ENCODE measurements at regions not wholly inside any gene's neighbourhood (a gene's known extent, or its start where the extent isn't known, plus 50 kb on each side); places are given as distances from the start of the nearest gene placed in this dataset.

GRCh38 chr12:74608231-74608775, 70.7 kb downstream of the ATXN7L3B start:
- FAIRE-seq = no peak
- Histone ChIP-seq H3K4me3 (replicated peaks in 1 of 3; ENCODE audit: insufficient read depth in 1 of 3, low read depth in 2 of 3, low read length in 3 of 3) (no peak overlapping the region), H3K79me2 (ENCODE audit: insufficient read depth, low read length) (no peaks in the 10 kb centered on the region), H3K9me3 (ENCODE audit: low read length) (no peaks in the 10 kb centered on the region), H3K4me1 (ENCODE audit: insufficient read depth, low read length) (no peaks in the 10 kb centered on the region), H3K36me3 (replicated peaks in 1 of 2; ENCODE audit: control insufficient read depth in 1 of 2, insufficient read depth in 2 of 2, low read length in 2 of 2) (no peaks in the 10 kb centered on the region), H3K27me3 (ENCODE audit: control insufficient read depth in 1 of 2, insufficient read depth in 2 of 2, low read length in 2 of 2) (no peaks in the 10 kb centered on the region), H3K27ac (ENCODE audit: extremely low read length, insufficient read depth, low read length) (no peak overlapping the region), H2AFZ (ENCODE audit: low read length) (no peak overlapping the region), H4K20me1 (ENCODE audit: insufficient read depth, low read length) (no peaks in the 10 kb centered on the region), H3K4me2 (ENCODE audit: low read depth, low read length) (no peak overlapping the region), H3K9ac (ENCODE audit: insufficient read depth, low read depth, low read length) (no peak overlapping the region)
- ChIA-PET POLR2A (no interaction called here), CTCF (ENCODE audit: low intra/inter-chr PET ratio, low total read pairs) (no interaction called here)
- ATAC-seq = no peak
- 4% methylated on average over 3 of the region's 3 CpGs for WGBS (ENCODE audit: low lambda C conversion rate)
- DNase-seq (ENCODE audit: low spot score) = no peak
- intact Hi-C loops (cut with micrococcal nuclease; ENCODE audit: unreplicated experiment) = no loop called here
- no TSS peak for BruUV-seq (replicated peaks)
- in situ Hi-C loops (cut with HindIII; ENCODE audit: extremely low pct_ligation_motif_present, low pct_unique_long_range_greater_than_20kb) = no loop called here
- TF ChIP-seq KDM6A (CRISPR knock-in tag; IDR thresholded peaks at IDR 0.05; ENCODE audit: low read depth) (no peak), MAFK (conservative IDR thresholded peaks at IDR 0.05 in 1 of 2, IDR thresholded peaks at IDR 0.05 in 1 of 2; ENCODE audit: low read length in 2 of 2) (peak; percentile 43 to 73; a peak in 3 of 4 replicates), MAFF (IDR thresholded peaks at IDR 0.05; ENCODE audit: low read depth, low read length) (peak; percentile 42)

GRCh38 chr12:74610711-74611110, 73.1 kb downstream of the ATXN7L3B start:
- 0% methylated on average over 3 of the region's 3 CpGs for WGBS (ENCODE audit: low lambda C conversion rate)
- CTCF ChIA-PET (ENCODE audit: low intra/inter-chr PET ratio, low total read pairs) = no interaction called here
- intact Hi-C loops (cut with micrococcal nuclease; ENCODE audit: unreplicated experiment) = no loop called here
- Histone ChIP-seq H3K9ac (ENCODE audit: insufficient read depth, low read depth, low read length) (no peak overlapping the region), H3K9me3 (ENCODE audit: low read length) (no peaks in the 10 kb centered on the region), H3K27me3 (ENCODE audit: control insufficient read depth in 1 of 2, insufficient read depth in 2 of 2, low read length in 2 of 2) (no peaks in the 10 kb centered on the region), H3K27ac (ENCODE audit: extremely low read length, insufficient read depth, low read length) (no peak overlapping the region), H3K4me3 (replicated peaks in 1 of 3; ENCODE audit: insufficient read depth in 1 of 3, low read depth in 2 of 3, low read length in 3 of 3) (no peak overlapping the region), H3K79me2 (ENCODE audit: insufficient read depth, low read length) (no peaks in the 10 kb centered on the region), H4K20me1 (ENCODE audit: insufficient read depth, low read length) (no peaks in the 10 kb centered on the region), H3K36me3 (replicated peaks in 1 of 2; ENCODE audit: control insufficient read depth in 1 of 2, insufficient read depth in 2 of 2, low read length in 2 of 2) (no peaks in the 10 kb centered on the region), H3K4me1 (ENCODE audit: insufficient read depth, low read length) (no peaks in the 10 kb centered on the region), H3K4me2 (ENCODE audit: low read depth, low read length) (no peak overlapping the region), H2AFZ (ENCODE audit: low read length) (no peak overlapping the region)
- DNase-seq (ENCODE audit: low spot score) = no peak
- POLR2A ChIA-PET = no interaction called here
- TF ChIP-seq AHDC1 (CRISPR knock-in tag; IDR thresholded peaks at IDR 0.05; ENCODE audit: borderline replicate concordance) = no peak
- no peak for FAIRE-seq
- no TSS peak for BruUV-seq (replicated peaks)
- no peak for ATAC-seq
- in situ Hi-C loops (cut with HindIII; ENCODE audit: extremely low pct_ligation_motif_present, low pct_unique_long_range_greater_than_20kb) = no loop called here

All from HepG2 (cell line).